HG03354 (cell line): ENCODE measurements at regions not wholly inside any gene's neighbourhood (a gene's known extent, or its start where the extent isn't known, plus 50 kb on each side); places are given as distances from the start of the nearest gene placed in this dataset.

Experiments
- ATAC-seq: cut with Tn5 transposase; IDR thresholded peaks from one replicate; pipeline ENCODE4 v1.9.1; 2021; ENCODE audit warnings: mild to moderate bottlenecking; ENCODE audit not compliant: unreplicated experiment, poor library complexity, severe bottlenecking

GRCh38 chr1:212520746-212521145 lies 87.8 kb upstream of the ATF3 start:
- ATAC-seq: no peak

GRCh38 chr1:212525479-212526110 lies 83.0 kb upstream of the ATF3 start:
- ATAC-seq: no peak

GRCh38 chr1:212526111-212526491 lies 82.5 kb upstream of the ATF3 start:
- no peak for ATAC-seq

- no peak for ATAC-seq
These were observed 80.1 kb upstream of the ATF3 start for GRCh38 chr1:212528501-212528900.

GRCh38 chr1:212529211-212529741 lies 79.3 kb upstream of the ATF3 start:
- no peak for ATAC-seq

GRCh38 chr1:212531267-212531666 lies 77.3 kb upstream of the ATF3 start:
- ATAC-seq: no peak

GRCh38 chr1:212531796-212532195 lies 76.8 kb upstream of the ATF3 start:
- no peak for ATAC-seq

- ATAC-seq: no peak
These were observed 76.0 kb upstream of the ATF3 start for GRCh38 chr1:212532469-212533147.

- no peak for ATAC-seq
These were observed 75.4 kb upstream of the ATF3 start for GRCh38 chr1:212533148-212533517.

GRCh38 chr1:212536586-212536985 lies 72.0 kb upstream of the ATF3 start:
- no peak for ATAC-seq

GRCh38 chr1:212537610-212538009 lies 71.0 kb upstream of the ATF3 start:
- no peak for ATAC-seq

GRCh38 chr1:212539737-212540430 lies 68.7 kb upstream of the ATF3 start:
- no peak for ATAC-seq

GRCh38 chr1:212542761-212543187 lies 65.8 kb upstream of the ATF3 start:
- ATAC-seq: no peak

GRCh38 chr1:212544110-212544509 lies 64.5 kb upstream of the ATF3 start:
- ATAC-seq: no peak

GRCh38 chr1:212545941-212546635 lies 62.5 kb upstream of the ATF3 start:
- no peak for ATAC-seq

GRCh38 chr1:212549503-212550017 lies 59.0 kb upstream of the ATF3 start:
- no peak for ATAC-seq

GRCh38 chr1:212551929-212552328 lies 56.6 kb upstream of the ATF3 start:
- no peak for ATAC-seq

- ATAC-seq: no peak
These were observed 54.9 kb upstream of the ATF3 start for GRCh38 chr1:212553676-212554075.

- no peak for ATAC-seq
These were observed 54.2 kb upstream of the ATF3 start for GRCh38 chr1:212554401-212554800.

- ATAC-seq: no peak
These were observed 53.1 kb upstream of the ATF3 start for GRCh38 chr1:212555426-212555825.
